ENCODE measurements at regions not wholly inside any gene's neighbourhood (a gene's known extent, or its start where the extent isn't known, plus 50 kb on each side); places are given as distances from the start of the nearest gene placed in this dataset.

DNA sequence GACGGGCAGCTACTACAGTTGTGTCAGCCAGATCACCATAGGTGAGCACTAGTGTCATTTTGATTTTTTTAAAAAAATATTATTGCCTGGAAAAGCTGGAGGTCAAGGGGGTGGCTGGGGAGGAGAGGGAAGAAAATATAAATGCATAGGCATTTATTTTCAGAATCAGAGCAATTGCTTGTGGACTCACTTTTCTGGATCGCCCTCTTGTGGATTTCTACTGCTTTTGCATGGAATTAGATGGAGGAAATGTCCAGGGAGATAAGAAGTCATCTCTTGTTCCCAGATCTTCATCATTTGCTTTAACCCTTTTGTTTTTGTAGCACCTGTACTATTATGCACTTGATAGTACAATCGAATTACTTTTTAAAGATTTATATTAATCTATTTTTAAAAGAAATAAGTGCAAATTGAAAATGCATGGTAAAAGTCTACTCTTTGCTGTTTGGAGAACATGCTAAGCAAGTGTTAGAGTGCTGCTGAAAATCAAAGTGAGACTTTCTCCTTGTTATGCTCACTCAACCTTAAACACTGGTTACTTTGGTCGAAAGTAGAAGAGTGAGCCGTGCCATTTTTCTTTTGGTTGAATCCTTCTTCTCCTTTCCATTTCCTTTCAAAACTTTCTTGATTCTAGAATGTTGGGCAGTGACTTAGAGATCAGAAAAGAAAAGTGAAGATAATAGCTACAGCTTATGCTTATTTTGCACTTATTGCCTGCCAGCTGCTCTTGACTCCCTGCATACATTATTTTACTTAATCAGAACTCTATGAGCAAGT, 60.6 kb upstream of the ANO4 start:
- Mint-ChIP-seq H3K4me3 (no peak overlapping the region), H3K27ac (no peak overlapping the region), H3K27me3 (ENCODE audit: low read depth in 2 of 2) (peaks cover 14 to 21% of the 10 kb centered on the region in 2 donors), H3K4me1 (no peaks in the 10 kb centered on the region), H3K9me3 (no peaks in the 10 kb centered on the region), H3K36me3 (no peaks in the 10 kb centered on the region)
- Histone ChIP-seq H3K36me3 (ENCODE audit: control insufficient read depth, insufficient read depth, low read length) (no peaks in the 10 kb centered on the region), H3K4me3 (ENCODE audit: low read length) (no peak overlapping the region), H3K4me1 (ENCODE audit: control insufficient read depth, insufficient read depth, low read length) (no peaks in the 10 kb centered on the region), H3K9me3 (ENCODE audit: control insufficient read depth, insufficient read depth, low read length) (no peaks in the 10 kb centered on the region), H3K27ac (ENCODE audit: low read length) (no peak overlapping the region), H3K27me3 (ENCODE audit: control insufficient read depth, insufficient read depth, low read length) (no peaks in the 10 kb centered on the region)
- 63% methylated on average over 4 of the region's 5 CpGs for WGBS (ENCODE audit: insufficient coverage)
- DNase-seq = no peak
- ATAC-seq = no peak
- intact Hi-C loops (cut with micrococcal nuclease) = no loop called here
- TF ChIP-seq, protein P1, sequence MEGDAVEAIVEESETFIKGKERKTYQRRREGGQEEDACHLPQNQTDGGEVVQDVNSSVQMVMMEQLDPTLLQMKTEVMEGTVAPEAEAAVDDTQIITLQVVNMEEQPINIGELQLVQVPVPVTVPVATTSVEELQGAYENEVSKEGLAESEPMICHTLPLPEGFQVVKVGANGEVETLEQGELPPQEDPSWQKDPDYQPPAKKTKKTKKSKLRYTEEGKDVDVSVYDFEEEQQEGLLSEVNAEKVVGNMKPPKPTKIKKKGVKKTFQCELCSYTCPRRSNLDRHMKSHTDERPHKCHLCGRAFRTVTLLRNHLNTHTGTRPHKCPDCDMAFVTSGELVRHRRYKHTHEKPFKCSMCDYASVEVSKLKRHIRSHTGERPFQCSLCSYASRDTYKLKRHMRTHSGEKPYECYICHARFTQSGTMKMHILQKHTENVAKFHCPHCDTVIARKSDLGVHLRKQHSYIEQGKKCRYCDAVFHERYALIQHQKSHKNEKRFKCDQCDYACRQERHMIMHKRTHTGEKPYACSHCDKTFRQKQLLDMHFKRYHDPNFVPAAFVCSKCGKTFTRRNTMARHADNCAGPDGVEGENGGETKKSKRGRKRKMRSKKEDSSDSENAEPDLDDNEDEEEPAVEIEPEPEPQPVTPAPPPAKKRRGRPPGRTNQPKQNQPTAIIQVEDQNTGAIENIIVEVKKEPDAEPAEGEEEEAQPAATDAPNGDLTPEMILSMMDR (IDR thresholded peaks at IDR 0.05) = no peak

DNA sequence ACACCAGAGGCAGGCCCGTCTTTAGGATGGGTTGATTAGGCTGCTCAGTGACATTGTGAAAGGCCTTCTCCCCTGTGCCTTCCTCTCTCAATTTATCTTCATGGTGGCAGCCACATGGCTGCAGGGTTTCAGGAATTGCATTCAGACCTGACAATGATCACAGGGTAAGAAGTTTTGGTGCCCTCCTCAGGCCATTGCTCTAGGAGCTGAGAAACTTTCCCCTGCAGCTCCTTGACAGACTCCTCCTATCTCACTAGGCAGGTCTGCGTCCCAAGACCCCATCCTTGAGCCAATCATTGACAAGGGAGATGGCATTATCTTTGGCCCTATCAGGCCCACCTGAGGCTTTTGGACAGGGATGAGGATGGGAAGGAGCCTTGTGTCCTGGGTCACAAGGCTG, 57.4 kb upstream of the ANO4 start:
- intact Hi-C loops (cut with micrococcal nuclease) = no loop called here
- H3K36me3 Mint-ChIP-seq = no peaks in the 10 kb centered on the region
- no peaks in the 10 kb centered on the region for H3K4me1 Mint-ChIP-seq
- H3K27ac Mint-ChIP-seq = no peak overlapping the region
- H3K27ac ChIP-seq (ENCODE audit: low read length) = no peak overlapping the region
- H3K4me1 ChIP-seq (ENCODE audit: control insufficient read depth, insufficient read depth, low read length) = no peaks in the 10 kb centered on the region
- H3K9me3 Mint-ChIP-seq = no peaks in the 10 kb centered on the region
- no peak overlapping the region for H3K4me3 Mint-ChIP-seq
- H3K9me3 ChIP-seq (ENCODE audit: control insufficient read depth, insufficient read depth, low read length) = no peaks in the 10 kb centered on the region
- no peaks in the 10 kb centered on the region for H3K36me3 ChIP-seq (ENCODE audit: control insufficient read depth, insufficient read depth, low read length)
- ATAC-seq (no peak), DNase-seq (no peak)
- TF ChIP-seq, protein P1 (IDR thresholded peaks at IDR 0.05) = no peak
- H3K27me3 Mint-ChIP-seq (ENCODE audit: low read depth in 2 of 2) = peaks cover 12 to 21% of the 10 kb centered on the region in 2 donors
- WGBS (ENCODE audit: insufficient coverage) = 55% methylated on average over 1 of the region's 2 CpGs
- no peaks in the 10 kb centered on the region for H3K27me3 ChIP-seq (ENCODE audit: control insufficient read depth, insufficient read depth, low read length)
- H3K4me3 ChIP-seq (ENCODE audit: low read length) = no peak overlapping the region

GRCh38 chr12:100738086-100738485, 56.5 kb upstream of the ANO4 start:
- TF ChIP-seq, protein P1 (IDR thresholded peaks at IDR 0.05) = no peak
- DNase-seq (no peak), ATAC-seq (no peak)
- Histone ChIP-seq H3K4me3 (ENCODE audit: low read length) (no peak overlapping the region), H3K27ac (ENCODE audit: low read length) (no peak overlapping the region), H3K4me1 (ENCODE audit: control insufficient read depth, insufficient read depth, low read length) (no peaks in the 10 kb centered on the region), H3K9me3 (ENCODE audit: control insufficient read depth, insufficient read depth, low read length) (no peaks in the 10 kb centered on the region), H3K36me3 (ENCODE audit: control insufficient read depth, insufficient read depth, low read length) (no peaks in the 10 kb centered on the region), H3K27me3 (ENCODE audit: control insufficient read depth, insufficient read depth, low read length) (no peaks in the 10 kb centered on the region)
- no CpG with 5 or more reads among the region's 2 CpGs for WGBS (ENCODE audit: insufficient coverage)
- intact Hi-C loops (cut with micrococcal nuclease) = no loop called here
- Mint-ChIP-seq H3K27ac (no peak overlapping the region), H3K27me3 (ENCODE audit: low read depth in 2 of 2) (peaks cover 13% of the 10 kb centered on the region in 2 donors), H3K9me3 (no peaks in the 10 kb centered on the region), H3K36me3 (no peaks in the 10 kb centered on the region), H3K4me3 (no peak overlapping the region), H3K4me1 (no peaks in the 10 kb centered on the region)

All from natural killer cell (primary cell).